ENCODE measurements at regions not wholly inside any gene's neighbourhood (a gene's known extent, or its start where the extent isn't known, plus 50 kb on each side); places are given as distances from the start of the nearest gene placed in this dataset.
A peak's percentile ranks its signal among the peaks of the same experiment; 100 is the strongest.

GRCh38 chr6:8642854-8643253 is 207.5 kb upstream of the SLC35B3 start:
- no CpG with 5 or more reads among the region's 5 CpGs for WGBS (ENCODE audit: extremely low coverage, insufficient read length, low lambda C conversion rate)
- no peak for DNase-seq

More at GRCh38 chr6:8642854-8643253, 207.5 kb upstream of the SLC35B3 start:
- no peak overlapping the region for H2BK120ac ChIP-seq (ENCODE audit: low read depth, low read length, poor library complexity, severe bottlenecking)
- H3K56ac ChIP-seq (ENCODE audit: insufficient read length, low read depth, low read length) = no peak overlapping the region
- no peak overlapping the region for H2AFZ ChIP-seq (ENCODE audit: low read length)
- no peaks in the 10 kb centered on the region for H3K79me2 ChIP-seq (ENCODE audit: insufficient read depth, low read length)
- H3K23me2 ChIP-seq (ENCODE audit: insufficient read length, low read depth, low read length, poor library complexity, severe bottlenecking) = no peaks in the 10 kb centered on the region
- H2BK12ac ChIP-seq (ENCODE audit: insufficient read length, low read depth, low read length) = no peak overlapping the region
- H3K4me1 Mint-ChIP-seq = peaks cover 0 to 9% of the 10 kb centered on the region in 2 experiments; a peak in 2 of 4 replicates
- no peaks in the 10 kb centered on the region for H3K27me3 Mint-ChIP-seq (ENCODE audit: low read depth)
- H3K14ac ChIP-seq (ENCODE audit: insufficient read depth, low read length) = no peak overlapping the region; the same call in 1 of the 2 replicates
- H3K4me1 ChIP-seq (ENCODE audit: insufficient read depth, low read length) = no peaks in the 10 kb centered on the region
- H2BK5ac ChIP-seq (ENCODE audit: insufficient read length, low read length) = no peak overlapping the region
- H3K36me3 Mint-ChIP-seq (ENCODE audit: insufficient read depth in 1 of 3, low read depth in 3 of 3) = no peaks in the 10 kb centered on the region; a peak in 1 of 7 replicates
- H4K5ac ChIP-seq (ENCODE audit: insufficient read length, low read depth, low read length) = no peak overlapping the region
- H3K9ac ChIP-seq (ENCODE audit: extremely low read depth, insufficient read length, low read length) = no peak overlapping the region
- H4K8ac ChIP-seq (replicated peaks; ENCODE audit: insufficient read length, low read depth, low read length) = no peak overlapping the region
- no peak overlapping the region for H2AK5ac ChIP-seq (ENCODE audit: insufficient read length, low read length)
- H2BK20ac ChIP-seq (ENCODE audit: low read depth, low read length, poor library complexity, severe bottlenecking) = no peak overlapping the region
- no peak overlapping the region for H4K91ac ChIP-seq (ENCODE audit: insufficient read length, low read depth, low read length)
- no peak overlapping the region for H3T11ph ChIP-seq (ENCODE audit: low read length)
- peak overlapping the region in 1 of 3 experiments; percentile 46; a peak in 1 of 7 replicates for H3K27ac Mint-ChIP-seq
- H3K27me3 ChIP-seq (ENCODE audit: insufficient read depth, low read length) = no peaks in the 10 kb centered on the region
- H3K23ac ChIP-seq (ENCODE audit: insufficient read length, low read depth, low read length) = no peak overlapping the region
- no peak overlapping the region for H3K4me2 ChIP-seq (ENCODE audit: insufficient read depth, insufficient read length, low read length)
- peaks cover 6 to 10% of the 10 kb centered on the region in 2 experiments; a peak in 2 of 5 replicates for H3K9me3 Mint-ChIP-seq
- no peaks in the 10 kb centered on the region for H4K20me1 ChIP-seq (ENCODE audit: control insufficient read depth, insufficient read depth, insufficient read length)
- no peaks in the 10 kb centered on the region for H3K79me1 ChIP-seq (ENCODE audit: insufficient read depth, low read depth, low read length, poor library complexity, severe bottlenecking)
- no peak overlapping the region for H3K18ac ChIP-seq (ENCODE audit: insufficient read length, low read depth, low read length)
- no peak overlapping the region for H3K4ac ChIP-seq (ENCODE audit: low read depth, low read length)
- H3K4me3 Mint-ChIP-seq = no peak overlapping the region
- H2BK15ac ChIP-seq (ENCODE audit: low read depth, low read length) = no peak overlapping the region
- no peak for TF ChIP-seq CTCF (conservative IDR thresholded peaks at IDR 0.05)
- no peaks in the 10 kb centered on the region for H3K9me3 ChIP-seq (ENCODE audit: control insufficient read depth, low read depth, low read length)
- H3K27ac ChIP-seq (ENCODE audit: insufficient read length, low read depth, low read length) = no peak overlapping the region

Data from H9 (cell line).